ENCODE measurements at regions not wholly inside any gene's neighbourhood (a gene's known extent, or its start where the extent isn't known, plus 50 kb on each side); places are given as distances from the start of the nearest gene placed in this dataset.
"Not testable (repeated sequence)": the region's sequence is repeated elsewhere in the genome, so short reads cannot be mapped to it uniquely, and the experiment has no call there.

DNA sequence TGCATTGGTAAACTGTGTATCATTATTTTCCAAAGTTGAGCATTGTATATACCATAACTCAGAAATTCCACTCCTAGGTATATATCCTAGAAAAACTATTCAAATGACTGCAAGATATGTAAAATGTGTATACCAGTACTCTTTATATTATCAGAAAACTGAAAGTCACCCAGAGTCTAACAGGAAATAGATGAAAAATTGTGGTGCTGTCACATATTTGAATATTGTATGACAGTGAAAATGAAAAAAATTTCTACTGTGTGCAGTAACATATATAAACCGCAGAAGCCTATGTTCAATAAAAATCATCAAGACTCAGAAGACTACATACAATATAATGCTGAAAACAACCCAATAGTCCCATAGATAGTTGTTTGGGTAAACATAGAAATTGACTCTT, 74.4 kb upstream of the LYPLAL1 start:
- no peak overlapping the region for H3K4me3 ChIP-seq (ENCODE audit: insufficient read depth, low read length, poor library complexity, severe bottlenecking)
- H3K9me2 ChIP-seq (replicated peaks; ENCODE audit: insufficient read depth, low read length), result no peaks in the 10 kb centered on the region
- no peaks in the 10 kb centered on the region for H3K79me2 ChIP-seq (ENCODE audit: insufficient read depth, low read length)
- no peak overlapping the region for H3K4me2 ChIP-seq (ENCODE audit: low read depth, low read length, poor library complexity, severe bottlenecking)
- TF ChIP-seq, protein P1, sequence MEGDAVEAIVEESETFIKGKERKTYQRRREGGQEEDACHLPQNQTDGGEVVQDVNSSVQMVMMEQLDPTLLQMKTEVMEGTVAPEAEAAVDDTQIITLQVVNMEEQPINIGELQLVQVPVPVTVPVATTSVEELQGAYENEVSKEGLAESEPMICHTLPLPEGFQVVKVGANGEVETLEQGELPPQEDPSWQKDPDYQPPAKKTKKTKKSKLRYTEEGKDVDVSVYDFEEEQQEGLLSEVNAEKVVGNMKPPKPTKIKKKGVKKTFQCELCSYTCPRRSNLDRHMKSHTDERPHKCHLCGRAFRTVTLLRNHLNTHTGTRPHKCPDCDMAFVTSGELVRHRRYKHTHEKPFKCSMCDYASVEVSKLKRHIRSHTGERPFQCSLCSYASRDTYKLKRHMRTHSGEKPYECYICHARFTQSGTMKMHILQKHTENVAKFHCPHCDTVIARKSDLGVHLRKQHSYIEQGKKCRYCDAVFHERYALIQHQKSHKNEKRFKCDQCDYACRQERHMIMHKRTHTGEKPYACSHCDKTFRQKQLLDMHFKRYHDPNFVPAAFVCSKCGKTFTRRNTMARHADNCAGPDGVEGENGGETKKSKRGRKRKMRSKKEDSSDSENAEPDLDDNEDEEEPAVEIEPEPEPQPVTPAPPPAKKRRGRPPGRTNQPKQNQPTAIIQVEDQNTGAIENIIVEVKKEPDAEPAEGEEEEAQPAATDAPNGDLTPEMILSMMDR (IDR thresholded peaks at IDR 0.05; ENCODE audit: insufficient read depth, low read length, poor library complexity, severe bottlenecking), result no peak
- TF ChIP-seq EZH2phosphoT487 (conservative IDR thresholded peaks at IDR 0.05; ENCODE audit: low read length), result no peak
- H3K36me3 ChIP-seq (ENCODE audit: low read length), result no peaks in the 10 kb centered on the region
- no peaks in the 10 kb centered on the region for H4K20me1 ChIP-seq (ENCODE audit: low read depth, low read length)
- H3K9me3 ChIP-seq (ENCODE audit: insufficient read depth, low read length), result no peaks in the 10 kb centered on the region
- H2AFZ ChIP-seq (ENCODE audit: low read depth, low read length, severe bottlenecking), result no peak overlapping the region
- no peaks in the 10 kb centered on the region for H3F3A ChIP-seq (ENCODE audit: insufficient read depth)
- H3K9ac ChIP-seq (ENCODE audit: low read length), result no peak overlapping the region
- no peaks in the 10 kb centered on the region for H3K27me3 ChIP-seq (ENCODE audit: low read length)
- no peak overlapping the region for H3K27ac ChIP-seq (ENCODE audit: low read depth, low read length)

DNA sequence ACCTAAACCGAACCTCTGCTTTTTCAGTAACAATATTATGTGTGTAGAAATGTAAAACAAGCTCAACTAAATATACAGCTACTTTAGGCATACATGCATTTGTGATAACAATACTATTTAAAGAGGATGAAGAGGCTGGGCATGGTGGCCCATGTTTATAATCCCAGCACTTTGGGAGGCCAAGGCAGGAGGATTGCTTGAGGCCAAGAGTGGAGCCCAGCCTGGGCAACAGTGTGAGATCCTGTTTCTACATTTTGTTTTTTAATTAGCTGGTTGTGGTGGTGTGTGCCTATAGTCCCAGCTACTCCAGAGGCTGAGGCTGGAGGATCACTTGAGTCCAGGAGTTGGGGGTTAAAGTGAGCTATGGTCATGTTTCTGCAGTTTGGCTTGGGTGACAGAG, 73.6 kb upstream of the LYPLAL1 start:
- no peaks in the 10 kb centered on the region for H3K27me3 ChIP-seq (ENCODE audit: low read length)
- no peaks in the 10 kb centered on the region for H3K9me2 ChIP-seq (replicated peaks; ENCODE audit: insufficient read depth, low read length)
- H3K9ac ChIP-seq (ENCODE audit: low read length), result no peak overlapping the region
- H3K27ac ChIP-seq (ENCODE audit: low read depth, low read length), result no peak overlapping the region
- H3F3A ChIP-seq (ENCODE audit: insufficient read depth), result no peaks in the 10 kb centered on the region
- H4K20me1 ChIP-seq (ENCODE audit: low read depth, low read length), result no peaks in the 10 kb centered on the region
- H3K79me2 ChIP-seq (ENCODE audit: insufficient read depth, low read length), result no peaks in the 10 kb centered on the region
- TF ChIP-seq EZH2phosphoT487 (conservative IDR thresholded peaks at IDR 0.05; ENCODE audit: low read length), result no peak
- TF ChIP-seq, protein P1 (IDR thresholded peaks at IDR 0.05; ENCODE audit: insufficient read depth, low read length, poor library complexity, severe bottlenecking), result no peak
- no peaks in the 10 kb centered on the region for H3K36me3 ChIP-seq (ENCODE audit: low read length)
- no peak overlapping the region for H3K4me2 ChIP-seq (ENCODE audit: low read depth, low read length, poor library complexity, severe bottlenecking)
- H3K9me3 ChIP-seq (ENCODE audit: insufficient read depth, low read length), result no peaks in the 10 kb centered on the region
- H3K4me3 ChIP-seq (ENCODE audit: insufficient read depth, low read length, poor library complexity, severe bottlenecking), result no peak overlapping the region
- no peak overlapping the region for H2AFZ ChIP-seq (ENCODE audit: low read depth, low read length, severe bottlenecking)

DNA sequence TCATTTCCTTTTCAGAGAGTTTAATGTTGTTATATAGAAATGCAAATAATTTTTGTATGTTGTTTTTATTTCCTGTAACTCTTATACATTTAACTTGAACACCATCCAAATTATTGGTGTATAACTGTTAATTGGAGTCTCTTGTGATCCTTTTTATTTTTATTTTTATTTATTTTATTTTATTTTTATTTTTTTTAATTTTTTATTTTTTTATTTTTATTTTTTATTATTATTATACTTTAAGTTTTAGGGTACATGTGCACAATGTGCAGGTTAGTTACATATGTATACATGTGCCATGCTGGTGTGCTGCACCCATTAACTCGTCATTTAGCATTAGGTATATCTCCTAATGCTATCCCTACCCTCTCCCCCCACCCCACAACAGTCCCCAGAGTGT, 71.2 kb upstream of the LYPLAL1 start:
- not testable (repeated sequence) for H3K4me3 ChIP-seq (ENCODE audit: insufficient read depth, low read length, poor library complexity, severe bottlenecking); H3K9me2 ChIP-seq (replicated peaks; ENCODE audit: insufficient read depth, low read length); H3K9me3 ChIP-seq (ENCODE audit: insufficient read depth, low read length); H3K27me3 ChIP-seq (ENCODE audit: low read length); H3K36me3 ChIP-seq (ENCODE audit: low read length); H2AFZ ChIP-seq (ENCODE audit: low read depth, low read length, severe bottlenecking); H3K27ac ChIP-seq (ENCODE audit: low read depth, low read length); H3F3A ChIP-seq (ENCODE audit: insufficient read depth); H4K20me1 ChIP-seq (ENCODE audit: low read depth, low read length); H3K79me2 ChIP-seq (ENCODE audit: insufficient read depth, low read length); H3K4me2 ChIP-seq (ENCODE audit: low read depth, low read length, poor library complexity, severe bottlenecking); H3K9ac ChIP-seq (ENCODE audit: low read length)

DNA sequence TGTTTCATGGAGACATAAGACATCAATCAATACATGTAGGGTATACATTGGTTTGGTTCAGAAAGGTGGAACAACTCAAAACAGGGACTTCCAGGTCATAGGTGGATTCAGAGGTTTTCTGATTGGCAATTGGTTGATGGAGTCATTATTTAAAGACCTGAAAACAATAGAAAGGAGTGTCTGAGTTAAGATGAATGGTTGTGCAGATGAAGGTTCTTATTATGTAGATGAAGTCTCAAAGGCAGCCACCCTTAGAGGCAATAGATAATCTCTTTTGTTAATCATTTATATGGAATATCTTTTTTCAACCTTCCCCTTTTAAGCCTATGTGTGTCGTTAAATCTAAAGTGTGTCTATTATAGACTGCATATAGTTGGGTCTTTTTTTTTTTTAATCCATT, 67.8 kb upstream of the LYPLAL1 start:
- no peaks in the 10 kb centered on the region for H3F3A ChIP-seq (ENCODE audit: insufficient read depth)
- H3K9ac ChIP-seq (ENCODE audit: low read length), result no peak overlapping the region
- H3K9me2 ChIP-seq (replicated peaks; ENCODE audit: insufficient read depth, low read length), result no peaks in the 10 kb centered on the region
- H3K79me2 ChIP-seq (ENCODE audit: insufficient read depth, low read length), result no peaks in the 10 kb centered on the region
- no peak for TF ChIP-seq EZH2phosphoT487 (conservative IDR thresholded peaks at IDR 0.05; ENCODE audit: low read length)
- TF ChIP-seq, protein P1 (IDR thresholded peaks at IDR 0.05; ENCODE audit: insufficient read depth, low read length, poor library complexity, severe bottlenecking), result no peak
- no peaks in the 10 kb centered on the region for H3K27me3 ChIP-seq (ENCODE audit: low read length)
- 0 out of 2 replicates have a peak, but pooled peaks cover 3% of the 10 kb centered on the region for H3K9me3 ChIP-seq (ENCODE audit: insufficient read depth, low read length)
- H3K4me2 ChIP-seq (ENCODE audit: low read depth, low read length, poor library complexity, severe bottlenecking), result no peak overlapping the region
- no peak overlapping the region for H3K27ac ChIP-seq (ENCODE audit: low read depth, low read length)
- no peak overlapping the region for H3K4me3 ChIP-seq (ENCODE audit: insufficient read depth, low read length, poor library complexity, severe bottlenecking)
- H3K36me3 ChIP-seq (ENCODE audit: low read length), result no peaks in the 10 kb centered on the region
- H4K20me1 ChIP-seq (ENCODE audit: low read depth, low read length), result no peaks in the 10 kb centered on the region
- no peak overlapping the region for H2AFZ ChIP-seq (ENCODE audit: low read depth, low read length, severe bottlenecking)
